ENCODE measurements at regions not wholly inside any gene's neighbourhood (a gene's known extent, or its start where the extent isn't known, plus 50 kb on each side); places are given as distances from the start of the nearest gene placed in this dataset.

DNA sequence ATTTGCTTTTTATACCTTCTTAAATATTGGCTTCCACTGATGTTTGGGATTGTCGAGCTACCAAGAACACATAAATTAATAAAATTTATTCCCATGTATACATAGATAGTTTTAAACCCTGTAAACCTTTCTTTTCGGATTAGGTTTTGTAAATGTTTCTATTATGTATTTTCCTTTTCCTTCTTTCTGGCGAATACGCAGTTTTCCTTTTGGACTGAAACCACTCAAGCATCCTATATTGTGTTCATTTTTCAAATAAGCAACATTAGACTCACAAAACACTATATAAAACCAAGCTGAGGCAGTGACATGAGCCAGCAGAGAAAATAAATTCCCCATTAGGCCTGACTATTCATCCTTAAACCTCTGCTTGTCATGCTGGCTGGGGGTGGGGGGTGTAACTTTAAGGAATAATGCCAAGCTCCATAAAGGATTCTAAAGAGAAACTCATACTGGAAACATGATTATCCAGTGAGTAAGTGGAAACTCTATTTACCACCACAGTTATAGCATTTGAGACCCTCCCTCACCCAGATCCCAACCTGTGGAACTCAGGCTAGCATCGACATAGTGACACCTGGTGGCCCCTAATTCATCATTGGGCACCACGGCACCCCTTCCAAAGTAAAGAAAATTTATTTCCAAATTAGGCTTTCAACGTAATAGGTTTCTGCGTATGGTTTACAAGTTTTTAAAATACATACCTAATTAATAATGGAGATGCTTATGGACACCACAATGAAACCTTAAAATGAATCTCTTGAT lies 86.5 kb upstream of the CELF2 start:
- no peak for TF ChIP-seq NFIC (IDR thresholded peaks at IDR 0.05)
- TF ChIP-seq, protein P1, sequence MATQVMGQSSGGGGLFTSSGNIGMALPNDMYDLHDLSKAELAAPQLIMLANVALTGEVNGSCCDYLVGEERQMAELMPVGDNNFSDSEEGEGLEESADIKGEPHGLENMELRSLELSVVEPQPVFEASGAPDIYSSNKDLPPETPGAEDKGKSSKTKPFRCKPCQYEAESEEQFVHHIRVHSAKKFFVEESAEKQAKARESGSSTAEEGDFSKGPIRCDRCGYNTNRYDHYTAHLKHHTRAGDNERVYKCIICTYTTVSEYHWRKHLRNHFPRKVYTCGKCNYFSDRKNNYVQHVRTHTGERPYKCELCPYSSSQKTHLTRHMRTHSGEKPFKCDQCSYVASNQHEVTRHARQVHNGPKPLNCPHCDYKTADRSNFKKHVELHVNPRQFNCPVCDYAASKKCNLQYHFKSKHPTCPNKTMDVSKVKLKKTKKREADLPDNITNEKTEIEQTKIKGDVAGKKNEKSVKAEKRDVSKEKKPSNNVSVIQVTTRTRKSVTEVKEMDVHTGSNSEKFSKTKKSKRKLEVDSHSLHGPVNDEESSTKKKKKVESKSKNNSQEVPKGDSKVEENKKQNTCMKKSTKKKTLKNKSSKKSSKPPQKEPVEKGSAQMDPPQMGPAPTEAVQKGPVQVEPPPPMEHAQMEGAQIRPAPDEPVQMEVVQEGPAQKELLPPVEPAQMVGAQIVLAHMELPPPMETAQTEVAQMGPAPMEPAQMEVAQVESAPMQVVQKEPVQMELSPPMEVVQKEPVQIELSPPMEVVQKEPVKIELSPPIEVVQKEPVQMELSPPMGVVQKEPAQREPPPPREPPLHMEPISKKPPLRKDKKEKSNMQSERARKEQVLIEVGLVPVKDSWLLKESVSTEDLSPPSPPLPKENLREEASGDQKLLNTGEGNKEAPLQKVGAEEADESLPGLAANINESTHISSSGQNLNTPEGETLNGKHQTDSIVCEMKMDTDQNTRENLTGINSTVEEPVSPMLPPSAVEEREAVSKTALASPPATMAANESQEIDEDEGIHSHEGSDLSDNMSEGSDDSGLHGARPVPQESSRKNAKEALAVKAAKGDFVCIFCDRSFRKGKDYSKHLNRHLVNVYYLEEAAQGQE (IDR thresholded peaks at IDR 0.05; ENCODE audit: low read depth), result no peak
- TF ChIP-seq TEAD4 (IDR thresholded peaks at IDR 0.05), result no peak
- no peak for TF ChIP-seq CREB1 (IDR thresholded peaks at IDR 0.05; ENCODE audit: low read depth)
